HepG2 (cell line): ENCODE measurements at regions not wholly inside any gene's neighbourhood (a gene's known extent, or its start where the extent isn't known, plus 50 kb on each side); places are given as distances from the start of the nearest gene placed in this dataset.

Source experiments
- MYC ChIP-seq: sonication (generic); formaldehyde crosslinking; IDR thresholded peaks from 2 replicates; pipeline ENCODE4 v1.9.0; 2021; ENCODE audit warnings: missing genetic modification reagents, borderline replicate concordance
- ZNF296 ChIP-seq: sonication (generic); formaldehyde crosslinking; conservative IDR thresholded peaks from 2 replicates; pipeline ENCODE4 v1.5.0; 2020; ENCODE audit warnings: mild to moderate bottlenecking, missing genetic modification reagents
- ZNF674 ChIP-seq: sonication (generic); formaldehyde crosslinking; IDR thresholded peaks from 2 replicates; pipeline ENCODE4 v1.5.0; 2020; ENCODE audit warnings: low read depth, mild to moderate bottlenecking, missing genetic modification reagents
- TF ChIP-seq, protein P1 (sequence below): sonication (generic); formaldehyde crosslinking; IDR thresholded peaks from 2 replicates; pipeline ENCODE4 v1.5.0; 2020; ENCODE audit warnings: mild to moderate bottlenecking, missing genetic modification reagents, moderate library complexity

DNA sequence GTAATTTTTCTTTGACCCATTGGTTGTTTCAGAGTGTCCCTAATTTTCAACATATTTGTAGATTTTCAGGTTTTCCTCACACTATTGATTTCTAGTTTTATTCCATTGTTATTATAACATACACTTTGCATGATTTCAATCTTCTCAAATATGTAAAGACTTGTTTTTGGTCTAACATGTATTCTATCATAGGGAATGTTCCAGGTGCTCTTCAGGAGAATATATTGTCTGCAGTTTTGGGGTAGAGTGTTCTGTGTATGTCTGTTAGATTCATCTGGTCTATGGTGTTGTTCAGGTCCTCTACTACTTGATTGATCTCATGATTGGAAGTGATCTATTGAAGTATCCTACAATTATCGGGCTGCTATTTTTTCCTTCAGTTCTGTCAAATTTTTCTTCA, 440.9 kb upstream of the MIR17HG start:
- TF ChIP-seq MYC (CRISPR knock-in tag): no peak
- no peak for TF ChIP-seq ZNF674 (CRISPR knock-in tag)
- TF ChIP-seq, protein P1, sequence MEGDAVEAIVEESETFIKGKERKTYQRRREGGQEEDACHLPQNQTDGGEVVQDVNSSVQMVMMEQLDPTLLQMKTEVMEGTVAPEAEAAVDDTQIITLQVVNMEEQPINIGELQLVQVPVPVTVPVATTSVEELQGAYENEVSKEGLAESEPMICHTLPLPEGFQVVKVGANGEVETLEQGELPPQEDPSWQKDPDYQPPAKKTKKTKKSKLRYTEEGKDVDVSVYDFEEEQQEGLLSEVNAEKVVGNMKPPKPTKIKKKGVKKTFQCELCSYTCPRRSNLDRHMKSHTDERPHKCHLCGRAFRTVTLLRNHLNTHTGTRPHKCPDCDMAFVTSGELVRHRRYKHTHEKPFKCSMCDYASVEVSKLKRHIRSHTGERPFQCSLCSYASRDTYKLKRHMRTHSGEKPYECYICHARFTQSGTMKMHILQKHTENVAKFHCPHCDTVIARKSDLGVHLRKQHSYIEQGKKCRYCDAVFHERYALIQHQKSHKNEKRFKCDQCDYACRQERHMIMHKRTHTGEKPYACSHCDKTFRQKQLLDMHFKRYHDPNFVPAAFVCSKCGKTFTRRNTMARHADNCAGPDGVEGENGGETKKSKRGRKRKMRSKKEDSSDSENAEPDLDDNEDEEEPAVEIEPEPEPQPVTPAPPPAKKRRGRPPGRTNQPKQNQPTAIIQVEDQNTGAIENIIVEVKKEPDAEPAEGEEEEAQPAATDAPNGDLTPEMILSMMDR (CRISPR knock-in tag): no peak
- TF ChIP-seq ZNF296 (CRISPR knock-in tag): no peak
